HepG2 (cell line): ENCODE measurements at regions not wholly inside any gene's neighbourhood (a gene's known extent, or its start where the extent isn't known, plus 50 kb on each side); places are given as distances from the start of the nearest gene placed in this dataset.

Source experiments
- ATAC-seq: fragments of 200-7000 bp; cut with Tn5 transposase; 3 replicates; pipeline ENCODE4 v1.9.1; 2020; ENCODE audit warnings: mild to moderate bottlenecking, moderate library complexity
- BruUV-seq: library from RNA; stranded (reverse); fragments of 400-500 nt; replicated peaks from 2 replicates; lab custom pipeline; 2021; lab: Mats Ljungman, UMichigan
- CTCF ChIA-PET: fragments of 300-600 bp; formaldehyde crosslinking; extraction: SDS; loops from one replicate; lab custom pipeline; 2021; ENCODE audit warnings: low total read pairs, inconsistent platforms, low intra/inter-chr PET ratio; lab: Yijun Ruan, JAX
- POLR2A ChIA-PET: fragments of 350-600 bp; sonication (Branson Sonifier 250); formaldehyde crosslinking; loops from one replicate; lab custom pipeline; 2020; ENCODE audit warnings: antibody characterized with exemption, inconsistent platforms; lab: Yijun Ruan, JAX
- DNase-seq: peaks from one replicate; pipeline ENCODE4 v3.0.0-alpha.2; 2015; ENCODE audit warnings: low spot score
- FAIRE-seq: peaks from 3 replicates; lab custom pipeline; 2011; peaks lifted over from hg19 to GRCh38; lab: Jason Lieb, UNC
- H2AFZ ChIP-seq: one replicate; pipeline ENCODE4 v1.6.1; 2011; ENCODE audit warnings: low read length, inconsistent platforms
- H3K27ac ChIP-seq: fragments of 300-600 bp; 3 replicates; pipeline ENCODE4 v1.8.0; 2011; ENCODE audit warnings: mixed run types, mild to moderate bottlenecking, mixed read lengths, low read length, inconsistent platforms; ENCODE audit not compliant: insufficient read depth; ENCODE audit errors: extremely low read length
- H3K27me3 ChIP-seq, 2 experiments: fragments of 200-600 bp in 1 of 2; 2 replicates in 1 of 2; 3 replicates in 1 of 2; pipeline versions ENCODE4 v1.6.0 to v1.8.0; 2011; ENCODE audit warnings: low read length in 2 of 2, mild to moderate bottlenecking in 2 of 2, moderate library complexity in 2 of 2, inconsistent platforms in 1 of 2; ENCODE audit not compliant: insufficient read depth in 2 of 2, control insufficient read depth in 1 of 2
- H3K36me3 ChIP-seq, 2 experiments: fragments of 200-600 bp in 1 of 2; replicated peaks in 1 of 2; 2 replicates in 1 of 2; 3 replicates in 1 of 2; pipeline versions ENCODE4 v1.5.1 to v1.8.0; 2011; ENCODE audit warnings: low read length in 2 of 2, inconsistent platforms in 1 of 2; ENCODE audit not compliant: insufficient read depth in 2 of 2, control insufficient read depth in 1 of 2
- H3K4me1 ChIP-seq: 2 replicates; pipeline ENCODE4 v1.5.1; 2012; ENCODE audit warnings: low read length, inconsistent platforms; ENCODE audit not compliant: insufficient read depth
- H3K4me2 ChIP-seq: 2 replicates; pipeline ENCODE4 v1.6.0; 2011; ENCODE audit warnings: low read depth, low read length, inconsistent platforms
- H3K4me3 ChIP-seq, 3 experiments: fragments of 200-600 bp in 1 of 3; sonication (generic), shearing (Covaris generic) in 1 of 3; replicated peaks in 1 of 3; 2 replicates each; pipeline ENCODE4 v1.5.1; 2011 to 2016; ENCODE audit warnings: low read length in 3 of 3, inconsistent platforms in 2 of 3, low read depth in 2 of 3, mild to moderate bottlenecking in 2 of 3, control low read depth in 1 of 3, mixed read lengths in 1 of 3; ENCODE audit not compliant: insufficient read depth in 1 of 3
- H3K79me2 ChIP-seq: one replicate; pipeline ENCODE4 v1.6.1; 2011; ENCODE audit warnings: low read length, inconsistent platforms; ENCODE audit not compliant: insufficient read depth
- H3K9ac ChIP-seq: 2 replicates; pipeline ENCODE4 v1.6.0; 2011; ENCODE audit warnings: mild to moderate bottlenecking, low read depth, low read length, inconsistent platforms; ENCODE audit not compliant: insufficient read depth
- H3K9me3 ChIP-seq: 2 replicates; pipeline ENCODE4 v1.5.1; 2012; ENCODE audit warnings: mild to moderate bottlenecking, low read length
- H4K20me1 ChIP-seq: 2 replicates; pipeline ENCODE4 v1.6.0; 2011; ENCODE audit warnings: inconsistent platforms, mild to moderate bottlenecking, low read length, moderate library complexity; ENCODE audit not compliant: insufficient read depth
- CBX1 ChIP-seq: IDR thresholded peaks from one replicate; pipeline ENCODE4 v1.6.1; 2016; ENCODE audit warnings: antibody characterized with exemption, low read depth
- CREB1 ChIP-seq, 2 experiments: fragments of 450-650 bp in 1 of 2; IDR thresholded peaks; 2 replicates each; pipeline ENCODE4 v1.6.1; 2016 to 2017; ENCODE audit warnings: control low read depth in 1 of 2, mild to moderate bottlenecking in 1 of 2, missing compliant biosample characterization in 1 of 2, missing genetic modification characterization in 1 of 2
- KMT2A ChIP-seq: sonication (generic); formaldehyde crosslinking; IDR thresholded peaks from 2 replicates; pipeline ENCODE4 v1.4.0; 2020; ENCODE audit warnings: missing genetic modification reagents
- SMAD9 ChIP-seq: sonication (generic); formaldehyde crosslinking; IDR thresholded peaks from 2 replicates; pipeline ENCODE4 v1.5.1; 2020; ENCODE audit warnings: mild to moderate bottlenecking, missing genetic modification reagents
- SOX6 ChIP-seq, 2 experiments: fragments of 450-650 bp in 1 of 2; sonication (generic) in 1 of 2; formaldehyde crosslinking in 1 of 2; IDR thresholded peaks; 2 replicates each; pipeline versions ENCODE4 v1.4.0 to v1.6.1; 2017 to 2020; ENCODE audit warnings: antibody characterized with exemption in 1 of 2, mild to moderate bottlenecking in 1 of 2, missing genetic modification reagents in 1 of 2
- SP5 ChIP-seq: IDR thresholded peaks from 2 replicates; pipeline ENCODE4 v1.6.1; 2016; ENCODE audit warnings: low read depth, borderline replicate concordance
- TFDP2 ChIP-seq: sonication (generic); formaldehyde crosslinking; IDR thresholded peaks from 2 replicates; pipeline ENCODE4 v1.4.0; 2020; ENCODE audit warnings: missing genetic modification reagents
- TGIF2 ChIP-seq: IDR thresholded peaks from 2 replicates; pipeline ENCODE4 v1.6.1; 2016; ENCODE audit warnings: control low read depth, missing compliant biosample characterization
- ZBTB7A ChIP-seq: sonication (generic); formaldehyde crosslinking; IDR thresholded peaks from 2 replicates; pipeline ENCODE4 v1.8.0; 2022; ENCODE audit warnings: mild to moderate bottlenecking, missing genetic modification reagents
- ZNF180 ChIP-seq: sonication (generic); formaldehyde crosslinking; IDR thresholded peaks from 2 replicates; pipeline ENCODE4 v1.4.0; 2020; ENCODE audit warnings: low read depth, missing genetic modification reagents, borderline replicate concordance
- ZNF629 ChIP-seq: sonication (generic); formaldehyde crosslinking; conservative IDR thresholded peaks from 2 replicates; pipeline ENCODE4 v1.5.0; 2020; ENCODE audit warnings: missing genetic modification reagents
- ZNF773 ChIP-seq: sonication (generic); formaldehyde crosslinking; IDR thresholded peaks from 2 replicates; pipeline ENCODE4 v1.4.0; 2020; ENCODE audit warnings: missing genetic modification reagents, borderline replicate concordance
- ZNF788 ChIP-seq: sonication (generic); formaldehyde crosslinking; IDR thresholded peaks from 2 replicates; pipeline ENCODE4 v1.5.0; 2020; ENCODE audit warnings: mild to moderate bottlenecking, missing genetic modification reagents, borderline replicate concordance
- WGBS: methylation state at CpG from one replicate; pipeline ENCODE4 v1.1.6; 2017; ENCODE audit warnings: low lambda C conversion rate; 5-methylcytosine and 5-hydroxymethylcytosine counted together
- in situ Hi-C: cut with HindIII; loops from 2 replicates; pipeline ENCODE4 v1.10.0; 2017; ENCODE audit warnings: low pct_unique_long_range_greater_than_20kb; ENCODE audit not compliant: extremely low pct_ligation_motif_present
- intact Hi-C: fragments of 100-400 bp; cut with micrococcal nuclease; formaldehyde crosslinking; loops from one replicate; pipeline ENCODE4 v1.10.0; 2022; ENCODE audit not compliant: unreplicated experiment
- TF ChIP-seq, protein P1 (sequence below): IDR thresholded peaks from 2 replicates; pipeline ENCODE4 v1.6.1; 2016; ENCODE audit warnings: control low read depth

GRCh38 chr1:90783181-90783580, 66.1 kb upstream of the BARHL2 start:
- WGBS: 28% methylated on average over 6 of the region's 6 CpGs
- in situ Hi-C loops: no loop called here
- ChIA-PET CTCF (no interaction called here), POLR2A (no interaction called here)
- H3K36me3 ChIP-seq: no peaks in the 10 kb centered on the region
- TF ChIP-seq ZNF773 (CRISPR knock-in tag): no peak
- TF ChIP-seq ZNF629: no peak
- no peak for TF ChIP-seq SMAD9 (CRISPR knock-in tag)
- no peak for TF ChIP-seq CREB1 (IDR thresholded peaks at IDR 0.05)
- no peak for TF ChIP-seq CREB1 (CRISPR knock-in tag; IDR thresholded peaks at IDR 0.05)
- TF ChIP-seq ZNF180 (CRISPR knock-in tag): no peak
- no peak for TF ChIP-seq TGIF2
- no peak for TF ChIP-seq SOX6 (IDR thresholded peaks at IDR 0.05)
- no peak for TF ChIP-seq SOX6 (CRISPR knock-in tag; IDR thresholded peaks at IDR 0.05)
- TF ChIP-seq TFDP2: no peak
- TF ChIP-seq KMT2A: no peak
- TF ChIP-seq, protein P1, sequence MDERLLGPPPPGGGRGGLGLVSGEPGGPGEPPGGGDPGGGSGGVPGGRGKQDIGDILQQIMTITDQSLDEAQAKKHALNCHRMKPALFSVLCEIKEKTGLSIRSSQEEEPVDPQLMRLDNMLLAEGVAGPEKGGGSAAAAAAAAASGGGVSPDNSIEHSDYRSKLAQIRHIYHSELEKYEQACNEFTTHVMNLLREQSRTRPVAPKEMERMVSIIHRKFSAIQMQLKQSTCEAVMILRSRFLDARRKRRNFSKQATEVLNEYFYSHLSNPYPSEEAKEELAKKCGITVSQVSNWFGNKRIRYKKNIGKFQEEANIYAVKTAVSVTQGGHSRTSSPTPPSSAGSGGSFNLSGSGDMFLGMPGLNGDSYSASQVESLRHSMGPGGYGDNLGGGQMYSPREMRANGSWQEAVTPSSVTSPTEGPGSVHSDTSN: no peak
- no peak for TF ChIP-seq ZBTB7A (CRISPR knock-in tag)
- TF ChIP-seq ZNF788 (CRISPR knock-in tag): no peak
- no peak for TF ChIP-seq CBX1
- TF ChIP-seq SP5 (CRISPR knock-in tag): no peak
- H3K27ac ChIP-seq: no peak overlapping the region
- H3K79me2 ChIP-seq: no peaks in the 10 kb centered on the region
- DNase-seq (no peak), FAIRE-seq (no peak), ATAC-seq (no peak)
- no peak overlapping the region for H3K4me2 ChIP-seq
- H3K4me3 ChIP-seq: no peak overlapping the region
- H3K9ac ChIP-seq: no peak overlapping the region
- H3K27me3 ChIP-seq: no peaks in the 10 kb centered on the region
- no peaks in the 10 kb centered on the region for H3K9me3 ChIP-seq
- no peaks in the 10 kb centered on the region for H3K4me1 ChIP-seq
- BruUV-seq: no TSS peak
- no peaks in the 10 kb centered on the region for H4K20me1 ChIP-seq
- no peak overlapping the region for H2AFZ ChIP-seq
- intact Hi-C loops: no loop called here
